ENCODE measurements at regions not wholly inside any gene's neighbourhood (a gene's known extent, or its start where the extent isn't known, plus 50 kb on each side); places are given as distances from the start of the nearest gene placed in this dataset.
A peak's percentile ranks its signal among the peaks of the same experiment; 100 is the strongest.

DNA sequence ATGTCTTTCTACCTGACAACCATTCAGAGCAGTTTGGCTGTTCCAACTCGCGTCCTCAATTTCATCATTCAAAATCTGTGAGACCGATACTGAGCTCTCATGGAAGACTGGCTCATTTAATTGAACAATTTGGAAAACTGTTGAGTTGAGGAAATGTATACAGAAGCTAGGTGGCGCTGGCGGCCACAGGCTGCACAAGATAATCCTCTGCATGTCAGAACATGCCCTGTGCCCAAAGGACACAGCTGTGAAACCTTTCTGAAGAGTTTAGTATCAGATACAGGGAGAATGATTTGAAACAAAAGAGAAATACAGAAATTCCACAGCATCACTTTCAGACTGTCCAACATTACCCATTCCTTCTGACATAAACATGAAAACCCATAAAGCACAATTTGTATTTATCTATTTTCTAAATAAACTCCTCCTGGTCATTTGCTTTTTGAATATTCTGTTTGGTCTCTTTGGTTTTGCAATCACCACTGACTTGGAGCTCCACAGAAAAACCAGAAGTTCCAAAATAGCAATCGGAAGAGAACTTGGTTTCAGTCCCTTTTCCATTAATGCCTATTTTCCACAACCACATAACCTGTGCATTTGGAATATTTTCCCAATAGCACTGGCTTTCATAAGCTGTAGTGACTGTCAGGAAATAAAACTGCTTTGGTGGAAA is 192.8 kb downstream of the MAP2K6 start (continued):
- TF ChIP-seq ELF3 (CRISPR knock-in tag; IDR thresholded peaks at IDR 0.05) (0 out of 2 replicates have a peak, but pooled peaks have one; percentile 41), EP300 (IDR thresholded peaks at IDR 0.05; ENCODE audit: low read depth in 2 of 2, low read length in 2 of 2) (peak in 1 of 2 experiments; percentile 30; a peak in 1 of 4 replicates), EP300 (CRISPR knock-in tag; IDR thresholded peaks at IDR 0.05; ENCODE audit: borderline replicate concordance) (no peak), RFX5 (IDR thresholded peaks at IDR 0.05; ENCODE audit: low read depth, low read length) (no peak), IRF2 (CRISPR knock-in tag; IDR thresholded peaks at IDR 0.05) (0 out of 2 replicates have a peak, but pooled peaks have one; percentile 34), MEIS1 (CRISPR knock-in tag; IDR thresholded peaks at IDR 0.05; ENCODE audit: borderline replicate concordance) (no peak), ZNF713 (CRISPR knock-in tag; IDR thresholded peaks at IDR 0.05) (no peak), JUN (CRISPR knock-in tag; IDR thresholded peaks at IDR 0.05) (no peak), ZNF343 (CRISPR knock-in tag; IDR thresholded peaks at IDR 0.05) (no peak), ZNF33B (CRISPR knock-in tag; IDR thresholded peaks at IDR 0.05) (no peak), ZNF552 (CRISPR knock-in tag; IDR thresholded peaks at IDR 0.05; ENCODE audit: borderline replicate concordance) (no peak), ZNF850 (CRISPR knock-in tag; conservative IDR thresholded peaks at IDR 0.05) (no peak), THAP11 (CRISPR knock-in tag; IDR thresholded peaks at IDR 0.05) (peak; percentile 23; the same call in 1 of the 2 replicates), SP1 (IDR thresholded peaks at IDR 0.05) (no peak), SP1 (CRISPR knock-in tag; IDR thresholded peaks at IDR 0.05) (no peak), ZNF644 (CRISPR knock-in tag; IDR thresholded peaks at IDR 0.05; ENCODE audit: low read depth) (peak; percentile 88), XBP1 (CRISPR knock-in tag; IDR thresholded peaks at IDR 0.05) (no peak), SP4 (CRISPR knock-in tag; IDR thresholded peaks at IDR 0.05) (no peak), ZNF816 (CRISPR knock-in tag; IDR thresholded peaks at IDR 0.05; ENCODE audit: borderline replicate concordance) (no peak), MAFF (IDR thresholded peaks at IDR 0.05; ENCODE audit: low read depth, low read length) (peak; percentile 22; the same call in 1 of the 2 replicates), ATM (IDR thresholded peaks at IDR 0.05; ENCODE audit: borderline replicate concordance) (no peak), NFATC3 (CRISPR knock-in tag; IDR thresholded peaks at IDR 0.05) (no peak), TP53 (CRISPR knock-in tag; conservative IDR thresholded peaks at IDR 0.05) (peak; percentile 100), ZNF761 (CRISPR knock-in tag; conservative IDR thresholded peaks at IDR 0.05) (no peak), ZMYM4 (CRISPR knock-in tag; IDR thresholded peaks at IDR 0.05) (peak; percentile 87), ZNF580 (CRISPR knock-in tag; IDR thresholded peaks at IDR 0.05; ENCODE audit: borderline replicate concordance, low read depth) (no peak)
- TF ChIP-seq, protein P1, sequence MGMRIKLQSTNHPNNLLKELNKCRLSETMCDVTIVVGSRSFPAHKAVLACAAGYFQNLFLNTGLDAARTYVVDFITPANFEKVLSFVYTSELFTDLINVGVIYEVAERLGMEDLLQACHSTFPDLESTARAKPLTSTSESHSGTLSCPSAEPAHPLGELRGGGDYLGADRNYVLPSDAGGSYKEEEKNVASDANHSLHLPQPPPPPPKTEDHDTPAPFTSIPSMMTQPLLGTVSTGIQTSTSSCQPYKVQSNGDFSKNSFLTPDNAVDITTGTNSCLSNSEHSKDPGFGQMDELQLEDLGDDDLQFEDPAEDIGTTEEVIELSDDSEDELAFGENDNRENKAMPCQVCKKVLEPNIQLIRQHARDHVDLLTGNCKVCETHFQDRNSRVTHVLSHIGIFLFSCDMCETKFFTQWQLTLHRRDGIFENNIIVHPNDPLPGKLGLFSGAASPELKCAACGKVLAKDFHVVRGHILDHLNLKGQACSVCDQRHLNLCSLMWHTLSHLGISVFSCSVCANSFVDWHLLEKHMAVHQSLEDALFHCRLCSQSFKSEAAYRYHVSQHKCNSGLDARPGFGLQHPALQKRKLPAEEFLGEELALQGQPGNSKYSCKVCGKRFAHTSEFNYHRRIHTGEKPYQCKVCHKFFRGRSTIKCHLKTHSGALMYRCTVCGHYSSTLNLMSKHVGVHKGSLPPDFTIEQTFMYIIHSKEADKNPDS (CRISPR knock-in tag; IDR thresholded peaks at IDR 0.05): no peak
- TF ChIP-seq, protein P2, sequence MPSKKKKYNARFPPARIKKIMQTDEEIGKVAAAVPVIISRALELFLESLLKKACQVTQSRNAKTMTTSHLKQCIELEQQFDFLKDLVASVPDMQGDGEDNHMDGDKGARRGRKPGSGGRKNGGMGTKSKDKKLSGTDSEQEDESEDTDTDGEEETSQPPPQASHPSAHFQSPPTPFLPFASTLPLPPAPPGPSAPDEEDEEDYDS (CRISPR knock-in tag; IDR thresholded peaks at IDR 0.05): no peak
- TF ChIP-seq, protein P3, sequence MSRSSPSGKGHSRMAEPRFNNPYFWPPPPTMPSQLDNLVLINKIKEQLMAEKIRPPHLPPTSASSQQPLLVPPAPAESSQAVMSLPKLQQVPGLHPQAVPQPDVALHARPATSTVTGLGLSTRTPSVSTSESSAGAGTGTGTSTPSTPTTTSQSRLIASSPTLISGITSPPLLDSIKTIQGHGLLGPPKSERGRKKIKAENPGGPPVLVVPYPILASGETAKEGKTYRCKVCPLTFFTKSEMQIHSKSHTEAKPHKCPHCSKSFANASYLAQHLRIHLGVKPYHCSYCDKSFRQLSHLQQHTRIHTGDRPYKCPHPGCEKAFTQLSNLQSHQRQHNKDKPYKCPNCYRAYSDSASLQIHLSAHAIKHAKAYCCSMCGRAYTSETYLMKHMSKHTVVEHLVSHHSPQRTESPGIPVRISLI (CRISPR knock-in tag; IDR thresholded peaks at IDR 0.05; ENCODE audit: borderline replicate concordance): no peak

All from HepG2 (cell line).